HUES6 (cell line): ENCODE measurements at regions not wholly inside any gene's neighbourhood (a gene's known extent, or its start where the extent isn't known, plus 50 kb on each side); places are given as distances from the start of the nearest gene placed in this dataset.

Source experiments
- H3K27ac ChIP-seq: 2 replicates; pipeline ENCODE4 v1.7.0; 2013; ENCODE audit warnings: low read depth, mild to moderate bottlenecking, low read length, inconsistent platforms
- H3K27me3 ChIP-seq: 2 replicates; pipeline ENCODE4 v1.6.1; 2013; ENCODE audit warnings: low read length; ENCODE audit not compliant: control insufficient read depth, insufficient read depth
- H3K36me3 ChIP-seq: 2 replicates; pipeline ENCODE4 v1.6.1; 2013; ENCODE audit warnings: low read length; ENCODE audit not compliant: control insufficient read depth, insufficient read depth
- H3K4me1 ChIP-seq: 2 replicates; pipeline ENCODE4 v1.6.1; 2013; ENCODE audit warnings: low read length; ENCODE audit not compliant: control insufficient read depth, insufficient read depth
- H3K4me3 ChIP-seq: 2 replicates; pipeline ENCODE4 v1.5.1; 2013; ENCODE audit warnings: low read depth, low read length
- H3K9ac ChIP-seq: one replicate; pipeline ENCODE4 v1.6.1; 2013; ENCODE audit warnings: mild to moderate bottlenecking, low read length
- H3K9me3 ChIP-seq: 2 replicates; pipeline ENCODE4 v1.6.1; 2013; ENCODE audit warnings: low read depth, low read length; ENCODE audit not compliant: control insufficient read depth, insufficient read depth

GRCh38 chr22:27137871-27138337 lies 480.5 kb downstream of the MIAT start:
- peaks cover 6% of the 10 kb centered on the region for H3K9me3 ChIP-seq
- H3K27ac ChIP-seq = no peak overlapping the region
- H3K4me3 ChIP-seq = no peak overlapping the region
- H3K27me3 ChIP-seq = no peaks in the 10 kb centered on the region; the same call in 1 of the 2 replicates
- no peaks in the 10 kb centered on the region for H3K36me3 ChIP-seq
- no peak overlapping the region for H3K9ac ChIP-seq
- peaks cover 6% of the 10 kb centered on the region; the same call in 1 of the 2 replicates for H3K4me1 ChIP-seq

DNA sequence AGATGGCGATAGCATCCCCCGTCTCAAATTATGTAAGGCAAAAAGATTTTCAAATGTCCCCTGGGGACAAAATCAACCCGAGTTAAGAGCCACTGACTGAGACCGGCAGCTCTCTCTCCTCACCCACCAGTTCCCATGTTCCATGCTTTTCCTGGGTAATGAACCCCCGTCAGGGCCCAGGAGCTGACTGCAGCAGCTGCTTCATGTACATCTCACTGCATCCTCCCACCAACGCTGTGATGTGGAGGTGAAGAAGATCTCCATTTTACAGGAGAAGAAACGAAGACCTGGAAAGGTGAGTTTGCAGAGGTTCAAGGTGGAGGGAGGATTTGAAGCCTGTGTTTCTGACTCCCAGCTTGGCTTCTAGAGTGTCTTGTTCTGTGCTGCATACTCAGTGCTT lies 481.1 kb downstream of the MIAT start:
- Histone ChIP-seq H3K27ac (no peak overlapping the region), H3K4me1 (peaks cover 6% of the 10 kb centered on the region; the same call in 1 of the 2 replicates), H3K36me3 (no peaks in the 10 kb centered on the region), H3K27me3 (no peaks in the 10 kb centered on the region; the same call in 1 of the 2 replicates), H3K9ac (no peak overlapping the region), H3K9me3 (peaks cover 6% of the 10 kb centered on the region), H3K4me3 (no peak overlapping the region)

GRCh38 chr22:27139935-27140511 lies 482.6 kb downstream of the MIAT start:
- Histone ChIP-seq H3K27me3 (no peaks in the 10 kb centered on the region; the same call in 1 of the 2 replicates), H3K9me3 (peaks cover 6% of the 10 kb centered on the region), H3K9ac (no peak overlapping the region), H3K27ac (no peak overlapping the region), H3K4me3 (no peak overlapping the region), H3K4me1 (no peaks in the 10 kb centered on the region), H3K36me3 (no peaks in the 10 kb centered on the region)

GRCh38 chr22:27142286-27142685 lies 484.9 kb downstream of the MIAT start:
- no peaks in the 10 kb centered on the region; the same call in 1 of the 2 replicates for H3K4me1 ChIP-seq

DNA sequence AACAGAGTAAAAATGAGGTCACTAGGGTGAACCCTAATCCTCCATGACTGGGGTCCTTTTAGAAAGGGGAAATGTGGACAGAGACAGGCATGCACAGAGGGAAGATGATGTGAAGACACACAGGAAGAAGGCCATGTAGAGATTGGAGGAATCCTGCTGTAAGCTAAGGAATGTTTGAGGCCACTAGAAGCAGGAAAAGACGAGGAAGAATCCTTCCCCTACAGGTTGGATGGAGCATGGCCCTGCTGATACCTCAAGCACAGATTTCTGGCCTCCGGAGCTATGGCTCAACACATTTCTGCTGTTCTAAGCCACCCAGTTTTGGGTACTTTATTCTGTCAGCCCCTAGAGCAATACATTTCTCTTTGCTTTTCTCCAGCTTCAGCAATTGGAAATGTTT lies 486.9 kb downstream of the MIAT start:
- Histone ChIP-seq H3K4me3 (no peak overlapping the region), H3K27me3 (no peaks in the 10 kb centered on the region; the same call in 1 of the 2 replicates), H3K4me1 (no peaks in the 10 kb centered on the region; the same call in 1 of the 2 replicates), H3K9ac (no peak overlapping the region), H3K9me3 (no peaks in the 10 kb centered on the region), H3K36me3 (no peaks in the 10 kb centered on the region), H3K27ac (no peak overlapping the region)

More at GRCh38 chr22:27142286-27142685, 484.9 kb downstream of the MIAT start:
- Histone ChIP-seq H3K9ac (no peak overlapping the region), H3K9me3 (no peaks in the 10 kb centered on the region), H3K36me3 (no peaks in the 10 kb centered on the region), H3K27me3 (no peaks in the 10 kb centered on the region; the same call in 1 of the 2 replicates), H3K27ac (no peak overlapping the region), H3K4me3 (no peak overlapping the region)

DNA sequence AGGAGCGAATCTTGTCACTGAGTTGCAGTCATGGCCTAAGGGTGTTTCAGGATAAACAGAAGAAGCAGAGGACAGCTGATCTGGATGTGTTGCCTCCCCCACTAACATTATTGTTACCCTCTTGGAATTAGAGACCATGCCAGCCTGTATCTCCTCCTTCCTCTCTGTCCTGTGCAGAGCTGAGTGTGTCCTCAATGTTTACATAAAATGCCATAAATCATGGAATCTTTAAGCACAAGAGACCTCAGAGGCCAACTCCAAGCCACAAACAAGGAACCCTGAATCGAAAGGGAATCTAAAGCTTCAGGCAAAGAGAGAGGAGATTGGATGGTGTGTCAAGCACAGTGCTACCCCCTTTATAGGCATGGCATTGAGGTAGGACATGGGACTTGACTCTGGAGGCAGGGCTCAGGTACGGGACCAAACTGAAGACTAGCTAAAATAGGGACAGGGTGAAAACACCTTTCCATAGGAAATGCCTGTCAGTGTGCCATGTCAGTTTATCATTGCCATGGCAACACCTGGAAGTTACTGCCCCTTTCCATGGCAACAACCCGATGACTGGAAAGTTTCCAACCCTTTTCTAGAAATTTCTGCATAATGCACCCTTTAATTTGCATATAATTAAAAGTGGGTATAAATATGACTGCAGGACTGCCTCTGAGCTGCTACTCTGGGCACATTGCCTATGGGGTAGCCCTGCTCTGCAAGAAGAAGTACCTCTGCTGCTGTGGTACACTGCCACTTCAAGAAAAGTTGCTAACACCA lies 489.7 kb downstream of the MIAT start:
- Histone ChIP-seq H3K36me3 (no peaks in the 10 kb centered on the region), H3K9me3 (no peaks in the 10 kb centered on the region), H3K4me3 (no peak overlapping the region), H3K4me1 (no peaks in the 10 kb centered on the region; the same call in 1 of the 2 replicates), H3K27me3 (no peaks in the 10 kb centered on the region; the same call in 1 of the 2 replicates), H3K9ac (no peak overlapping the region), H3K27ac (no peak overlapping the region)

DNA sequence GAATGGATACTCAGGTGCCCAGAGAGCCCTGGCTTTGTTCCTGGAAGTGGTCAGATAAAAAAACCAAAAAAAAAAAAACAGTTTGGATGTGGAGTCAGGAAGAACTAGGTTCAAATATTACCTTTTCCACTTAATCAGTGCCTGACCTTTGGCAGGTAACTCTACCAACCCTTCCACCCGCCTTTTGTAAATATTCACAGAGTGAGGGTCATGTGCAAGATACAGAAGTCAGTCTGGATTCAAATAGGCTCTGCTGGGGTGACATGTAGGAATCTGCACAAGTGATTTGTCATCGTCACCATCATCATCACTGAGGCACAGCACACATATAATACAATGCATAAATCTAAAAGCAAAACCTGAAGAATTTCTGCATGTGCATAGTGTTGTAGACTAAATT lies 490.7 kb downstream of the MIAT start:
- Histone ChIP-seq H3K9ac (no peak overlapping the region), H3K4me1 (no peaks in the 10 kb centered on the region; the same call in 1 of the 2 replicates), H3K4me3 (no peak overlapping the region), H3K27me3 (no peaks in the 10 kb centered on the region; the same call in 1 of the 2 replicates), H3K27ac (no peak overlapping the region), H3K9me3 (0 out of 2 replicates have a peak, but pooled peaks cover 2% of the 10 kb centered on the region), H3K36me3 (no peaks in the 10 kb centered on the region)

GRCh38 chr22:27148886-27149470 lies 491.6 kb downstream of the MIAT start:
- Histone ChIP-seq H3K27ac (no peak overlapping the region), H3K9ac (no peak overlapping the region), H3K4me3 (no peak overlapping the region), H3K4me1 (no peaks in the 10 kb centered on the region; the same call in 1 of the 2 replicates), H3K9me3 (0 out of 2 replicates have a peak, but pooled peaks cover 2% of the 10 kb centered on the region), H3K36me3 (no peaks in the 10 kb centered on the region), H3K27me3 (no peaks in the 10 kb centered on the region)

DNA sequence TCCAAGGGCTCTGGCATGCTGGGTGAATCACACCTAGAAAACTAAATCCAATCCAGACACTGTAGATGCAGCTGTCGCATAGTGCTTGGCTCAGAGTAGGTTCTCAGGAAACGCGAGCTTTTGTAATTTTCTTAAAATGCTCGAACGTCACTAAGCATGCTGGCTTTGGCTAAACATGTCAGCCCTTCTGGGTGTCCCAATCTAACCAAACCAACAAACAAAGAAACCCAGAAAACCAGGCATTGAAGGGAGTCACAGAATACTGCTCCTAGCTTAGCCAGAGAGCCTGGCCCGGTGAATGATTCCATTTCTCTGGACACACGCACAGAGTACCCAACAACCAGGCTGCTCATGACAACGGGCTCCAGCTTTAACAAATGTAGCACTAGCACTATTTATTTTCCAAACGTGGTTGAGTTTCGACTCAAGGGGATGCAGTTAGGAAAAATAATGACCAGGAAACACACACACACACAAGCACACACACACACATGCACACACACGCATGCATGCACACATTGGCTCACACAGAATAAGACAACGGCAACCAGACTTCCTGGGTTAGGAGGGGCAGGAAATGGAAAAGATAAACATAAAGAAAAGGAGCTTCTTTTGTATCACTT lies 492.6 kb downstream of the MIAT start:
- H3K9ac ChIP-seq = no peak overlapping the region
- H3K27me3 ChIP-seq = no peaks in the 10 kb centered on the region

DNA sequence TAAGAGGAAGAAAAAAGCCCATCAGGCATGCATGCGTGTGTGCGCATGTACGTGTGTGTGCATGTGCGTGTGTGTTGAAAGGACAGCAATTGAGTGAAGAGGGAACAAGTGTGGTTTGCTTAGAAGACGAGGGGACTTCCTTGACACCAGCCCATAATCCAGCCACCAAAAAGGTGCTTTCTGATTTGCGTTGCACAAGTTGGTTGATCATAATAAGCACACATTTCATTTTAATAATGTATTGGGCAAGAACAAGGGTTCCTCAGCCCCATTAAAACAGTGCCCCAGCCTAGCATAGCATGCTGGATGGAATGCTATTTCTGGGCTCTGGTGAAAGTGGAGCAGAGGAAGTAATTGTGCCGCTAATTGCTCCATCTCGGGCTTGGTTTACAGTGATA lies 493.2 kb downstream of the MIAT start:
- Histone ChIP-seq H3K27me3 (no peaks in the 10 kb centered on the region), H3K4me3 (no peak overlapping the region), H3K9me3 (0 out of 2 replicates have a peak, but pooled peaks cover 2% of the 10 kb centered on the region), H3K9ac (no peak overlapping the region), H3K4me1 (no peaks in the 10 kb centered on the region; the same call in 1 of the 2 replicates), H3K36me3 (no peaks in the 10 kb centered on the region), H3K27ac (no peak overlapping the region)

More for the DNA sequence above, 492.6 kb downstream of the MIAT start:
- H3K27ac ChIP-seq = no peak overlapping the region
- H3K36me3 ChIP-seq = no peaks in the 10 kb centered on the region
- no peak overlapping the region for H3K4me3 ChIP-seq
- H3K4me1 ChIP-seq = no peaks in the 10 kb centered on the region; the same call in 1 of the 2 replicates
- H3K9me3 ChIP-seq = 0 out of 2 replicates have a peak, but pooled peaks cover 2% of the 10 kb centered on the region
